ENCODE measurements at regions not wholly inside any gene's neighbourhood (a gene's known extent, or its start where the extent isn't known, plus 50 kb on each side); places are given as distances from the start of the nearest gene placed in this dataset.

GRCh38 chr2:196390243-196391148 lies 219.1 kb upstream of the STK17B start:
- DNase-seq (ENCODE audit: low read depth in 2 of 2), result no peak

GRCh38 chr2:196391149-196391479 lies 219.7 kb upstream of the STK17B start:
- no peak for DNase-seq (ENCODE audit: low read depth in 2 of 2)

- no peak for DNase-seq (ENCODE audit: low read depth in 2 of 2)
These were observed 227.7 kb upstream of the STK17B start for GRCh38 chr2:196399096-196399495.

GRCh38 chr2:196399722-196400691 lies 228.6 kb upstream of the STK17B start:
- no peak for DNase-seq (ENCODE audit: low read depth in 2 of 2)

- DNase-seq (ENCODE audit: low read depth in 2 of 2), result no peak
These were observed 232.1 kb upstream of the STK17B start for GRCh38 chr2:196403471-196403870.

- no peak for DNase-seq (ENCODE audit: low read depth in 2 of 2)
These were observed 232.9 kb upstream of the STK17B start for GRCh38 chr2:196404276-196404675.

- no peak for DNase-seq (ENCODE audit: low read depth in 2 of 2)
These were observed 231.7 kb upstream of the CCDC150 start for GRCh38 chr2:196407675-196408264.

- DNase-seq (ENCODE audit: low read depth in 2 of 2), result no peak
These were observed 230.1 kb upstream of the CCDC150 start for GRCh38 chr2:196409376-196409775.

- DNase-seq (ENCODE audit: low read depth in 2 of 2), result no peak
These were observed 229.5 kb upstream of the CCDC150 start for GRCh38 chr2:196410008-196410407.

- no peak for DNase-seq (ENCODE audit: low read depth in 2 of 2)
These were observed 225.7 kb upstream of the CCDC150 start for GRCh38 chr2:196413821-196414274.

GRCh38 chr2:196415384-196415783 lies 224.1 kb upstream of the CCDC150 start:
- DNase-seq (ENCODE audit: low read depth in 2 of 2), result peak in 1 of 2 donors; percentile 2

GRCh38 chr2:196420143-196420542 lies 219.4 kb upstream of the CCDC150 start:
- no peak for DNase-seq (ENCODE audit: low read depth in 2 of 2)

- no peak for DNase-seq (ENCODE audit: low read depth in 2 of 2)
These were observed 217.6 kb upstream of the CCDC150 start for GRCh38 chr2:196421880-196422279.

GRCh38 chr2:196422361-196422760 lies 217.2 kb upstream of the CCDC150 start:
- DNase-seq (ENCODE audit: low read depth in 2 of 2), result no peak

GRCh38 chr2:196426122-196426521 lies 213.4 kb upstream of the CCDC150 start:
- DNase-seq (ENCODE audit: low read depth in 2 of 2), result no peak

GRCh38 chr2:196427986-196428634 lies 211.4 kb upstream of the CCDC150 start:
- DNase-seq (ENCODE audit: low read depth in 2 of 2), result no peak

- no peak for DNase-seq (ENCODE audit: low read depth in 2 of 2)
These were observed 208.4 kb upstream of the CCDC150 start for GRCh38 chr2:196431076-196431475.

GRCh38 chr2:196431957-196432356 lies 207.6 kb upstream of the CCDC150 start:
- no peak for DNase-seq (ENCODE audit: low read depth in 2 of 2)

- no peak for DNase-seq (ENCODE audit: low read depth in 2 of 2)
These were observed 206.4 kb upstream of the CCDC150 start for GRCh38 chr2:196433116-196433515.

- no peak for DNase-seq (ENCODE audit: low read depth in 2 of 2)
These were observed 205.3 kb upstream of the CCDC150 start for GRCh38 chr2:196434217-196434616.

GRCh38 chr2:196435189-196435588 lies 204.3 kb upstream of the CCDC150 start:
- no peak for DNase-seq (ENCODE audit: low read depth in 2 of 2)

- no peak for DNase-seq (ENCODE audit: low read depth in 2 of 2)
These were observed 201.9 kb upstream of the CCDC150 start for GRCh38 chr2:196437626-196438025.
